Keratinocyte (primary cell): ENCODE measurements at regions not wholly inside any gene's neighbourhood (a gene's known extent, or its start where the extent isn't known, plus 50 kb on each side); places are given as distances from the start of the nearest gene placed in this dataset.
"Not testable (repeated sequence)": the region's sequence is repeated elsewhere in the genome, so short reads cannot be mapped to it uniquely, and the experiment has no call there.

ENCODE experiments used
- EZH2 ChIP-seq: IDR thresholded peaks from one replicate; pipeline ENCODE4 v1.6.1; 2012; ENCODE audit warnings: inconsistent platforms, mild to moderate bottlenecking, low read length, moderate library complexity
- TF ChIP-seq, protein P1 (sequence below), 3 experiments: IDR thresholded peaks in 1 of 3; conservative IDR thresholded peaks in 1 of 3; optimal IDR thresholded peaks in 1 of 3; 2 replicates in 2 of 3; 3 replicates in 1 of 3; pipeline versions ENCODE3 to v1.5.1; 2011; ENCODE audit warnings: low read length in 3 of 3, mild to moderate bottlenecking in 3 of 3, moderate library complexity in 2 of 3, control low read depth in 1 of 3, inconsistent platforms in 1 of 3; ENCODE audit not compliant: insufficient read depth in 2 of 3; ENCODE audit errors: extremely low read depth in 1 of 3

DNA sequence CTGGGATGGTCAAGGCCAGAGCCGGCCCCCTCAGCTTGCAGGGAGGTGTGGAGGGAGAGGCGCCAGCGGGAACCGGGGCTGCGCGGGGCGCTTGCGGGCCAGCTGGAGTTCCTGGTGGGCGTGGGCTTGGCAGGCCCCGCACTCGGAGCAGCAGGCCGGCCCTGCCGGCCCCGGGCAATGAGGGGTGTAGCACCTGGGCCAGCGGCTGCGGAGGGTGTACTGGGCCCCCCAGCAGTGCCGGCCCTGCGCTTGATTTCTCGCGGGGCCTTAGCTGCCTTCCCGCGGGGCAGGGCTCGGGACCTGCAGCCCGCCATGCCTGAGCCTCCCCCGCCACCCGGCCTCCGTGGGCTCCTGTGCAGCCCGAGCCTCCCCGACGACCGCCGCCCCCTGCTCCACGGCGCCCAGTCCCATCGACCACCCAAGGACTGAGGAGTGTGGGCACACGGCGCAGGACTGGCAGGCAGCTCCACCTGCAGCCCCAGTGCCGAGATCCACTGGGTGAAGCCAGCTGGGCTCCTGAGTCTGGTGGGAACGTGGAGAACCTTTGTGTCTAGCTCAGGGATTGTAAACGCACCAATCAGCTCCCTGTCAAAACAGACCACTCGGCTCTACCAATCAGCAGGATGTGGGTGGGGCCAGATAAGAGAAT, 489.3 kb upstream of the COBL start:
- TF ChIP-seq, protein P1, sequence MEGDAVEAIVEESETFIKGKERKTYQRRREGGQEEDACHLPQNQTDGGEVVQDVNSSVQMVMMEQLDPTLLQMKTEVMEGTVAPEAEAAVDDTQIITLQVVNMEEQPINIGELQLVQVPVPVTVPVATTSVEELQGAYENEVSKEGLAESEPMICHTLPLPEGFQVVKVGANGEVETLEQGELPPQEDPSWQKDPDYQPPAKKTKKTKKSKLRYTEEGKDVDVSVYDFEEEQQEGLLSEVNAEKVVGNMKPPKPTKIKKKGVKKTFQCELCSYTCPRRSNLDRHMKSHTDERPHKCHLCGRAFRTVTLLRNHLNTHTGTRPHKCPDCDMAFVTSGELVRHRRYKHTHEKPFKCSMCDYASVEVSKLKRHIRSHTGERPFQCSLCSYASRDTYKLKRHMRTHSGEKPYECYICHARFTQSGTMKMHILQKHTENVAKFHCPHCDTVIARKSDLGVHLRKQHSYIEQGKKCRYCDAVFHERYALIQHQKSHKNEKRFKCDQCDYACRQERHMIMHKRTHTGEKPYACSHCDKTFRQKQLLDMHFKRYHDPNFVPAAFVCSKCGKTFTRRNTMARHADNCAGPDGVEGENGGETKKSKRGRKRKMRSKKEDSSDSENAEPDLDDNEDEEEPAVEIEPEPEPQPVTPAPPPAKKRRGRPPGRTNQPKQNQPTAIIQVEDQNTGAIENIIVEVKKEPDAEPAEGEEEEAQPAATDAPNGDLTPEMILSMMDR (optimal IDR thresholded peaks at IDR 0.05 in 1 of 3, IDR thresholded peaks at IDR 0.05 in 1 of 3, conservative IDR thresholded peaks at IDR 0.05 in 1 of 3; ENCODE audit: extremely low read depth in 1 of 3, insufficient read depth in 2 of 3, low read length in 3 of 3) = not testable (repeated sequence)
- TF ChIP-seq EZH2 = not testable (repeated sequence)
